ENCODE measurements at regions not wholly inside any gene's neighbourhood (a gene's known extent, or its start where the extent isn't known, plus 50 kb on each side); places are given as distances from the start of the nearest gene placed in this dataset.
A peak's percentile ranks its signal among the peaks of the same experiment; 100 is the strongest.

GRCh38 chr12:76623931-76624330, 64.4 kb upstream of the OSBPL8 start:
- TF ChIP-seq CTCF (IDR thresholded peaks at IDR 0.05; ENCODE audit: insufficient read depth, low read length, poor library complexity, severe bottlenecking): no peak
- H3K36me3 ChIP-seq (ENCODE audit: control insufficient read depth, insufficient read depth, low read length): no peaks in the 10 kb centered on the region
- no peaks in the 10 kb centered on the region for H3K27me3 ChIP-seq (ENCODE audit: control insufficient read depth, insufficient read depth, low read length)
- peak; percentile 5 for DNase-seq (ENCODE audit: low read depth)
- H3K4me3 ChIP-seq (ENCODE audit: low read depth, low read length): no peak overlapping the region

DNA sequence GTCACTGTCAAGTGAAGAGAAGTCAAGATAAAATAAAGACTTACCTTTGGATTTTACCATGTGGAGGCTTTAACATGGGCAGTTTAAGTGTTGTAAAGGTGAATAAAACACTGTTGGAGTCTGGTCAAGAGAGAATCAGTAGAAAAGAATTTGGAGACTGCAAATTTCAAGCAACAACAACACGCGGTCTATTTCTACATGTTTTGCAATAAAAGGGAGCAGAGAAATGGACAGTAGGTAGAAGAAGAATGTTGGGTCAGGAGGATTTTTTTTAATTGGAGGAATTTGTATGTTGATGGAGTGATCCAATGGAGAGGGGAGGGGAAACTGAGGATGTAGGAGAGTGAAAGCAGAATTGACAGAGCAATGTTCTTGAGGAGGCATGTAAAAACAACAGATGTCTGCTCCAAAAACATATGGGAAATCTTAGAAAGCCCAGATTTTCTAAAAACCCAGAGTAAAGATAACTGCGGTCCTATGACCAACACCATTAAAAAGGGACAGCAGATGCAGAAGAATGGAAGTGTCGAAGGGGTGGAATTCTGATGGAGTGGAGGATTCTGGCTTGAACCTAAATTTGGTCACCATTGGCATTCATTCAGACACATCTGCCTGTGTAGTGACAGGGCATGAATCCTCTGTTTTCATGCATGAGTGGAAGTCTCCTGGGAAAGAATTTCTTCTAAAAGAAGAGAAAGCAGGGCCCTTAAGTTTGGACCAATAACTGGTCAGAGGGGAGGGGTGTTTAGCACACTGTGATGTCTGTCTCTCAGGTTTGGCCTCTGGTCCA, 68.0 kb upstream of the OSBPL8 start:
- DNase-seq (ENCODE audit: low read depth): no peak
- Histone ChIP-seq H3K36me3 (ENCODE audit: control insufficient read depth, insufficient read depth, low read length) (no peaks in the 10 kb centered on the region), H3K27me3 (ENCODE audit: control insufficient read depth, insufficient read depth, low read length) (no peaks in the 10 kb centered on the region), H3K4me3 (ENCODE audit: low read depth, low read length) (no peak overlapping the region)
- no peak for TF ChIP-seq CTCF (IDR thresholded peaks at IDR 0.05; ENCODE audit: insufficient read depth, low read length, poor library complexity, severe bottlenecking)

DNA sequence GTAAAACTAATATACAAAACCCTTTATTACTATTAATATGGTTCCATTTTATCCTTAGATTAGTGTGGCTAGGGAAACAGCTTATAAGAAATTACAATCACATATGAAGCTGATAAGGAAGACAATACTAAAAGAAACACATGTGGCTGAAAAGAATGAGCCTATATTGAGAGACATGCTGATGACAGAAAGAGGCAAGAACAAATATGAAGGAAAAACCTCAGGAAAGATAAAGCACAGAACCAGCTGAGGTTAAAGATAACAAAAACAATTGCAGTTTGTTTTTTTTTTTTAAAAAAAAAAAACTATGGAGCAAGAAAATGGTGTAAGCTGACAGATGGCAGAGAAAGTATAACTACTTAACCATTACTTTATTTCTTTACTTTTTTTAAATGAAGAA, 69.2 kb upstream of the OSBPL8 start:
- H3K27me3 ChIP-seq (ENCODE audit: control insufficient read depth, insufficient read depth, low read length): no peaks in the 10 kb centered on the region
- H3K36me3 ChIP-seq (ENCODE audit: control insufficient read depth, insufficient read depth, low read length): no peaks in the 10 kb centered on the region
- no peak overlapping the region for H3K4me3 ChIP-seq (ENCODE audit: low read depth, low read length)
- DNase-seq (ENCODE audit: low read depth): no peak
- no peak for TF ChIP-seq CTCF (IDR thresholded peaks at IDR 0.05; ENCODE audit: insufficient read depth, low read length, poor library complexity, severe bottlenecking)

GRCh38 chr12:76631741-76632140, 72.2 kb upstream of the OSBPL8 start:
- DNase-seq (ENCODE audit: low read depth): no peak
- H3K27me3 ChIP-seq (ENCODE audit: control insufficient read depth, insufficient read depth, low read length): no peaks in the 10 kb centered on the region
- no peak for TF ChIP-seq CTCF (IDR thresholded peaks at IDR 0.05; ENCODE audit: insufficient read depth, low read length, poor library complexity, severe bottlenecking)
- H3K4me3 ChIP-seq (ENCODE audit: low read depth, low read length): no peak overlapping the region
- H3K36me3 ChIP-seq (ENCODE audit: control insufficient read depth, insufficient read depth, low read length): no peaks in the 10 kb centered on the region

- DNase-seq (ENCODE audit: low read depth): no peak
- no peaks in the 10 kb centered on the region for H3K36me3 ChIP-seq (ENCODE audit: control insufficient read depth, insufficient read depth, low read length)
- no peaks in the 10 kb centered on the region for H3K27me3 ChIP-seq (ENCODE audit: control insufficient read depth, insufficient read depth, low read length)
- H3K4me3 ChIP-seq (ENCODE audit: low read depth, low read length): no peak overlapping the region
- no peak for TF ChIP-seq CTCF (IDR thresholded peaks at IDR 0.05; ENCODE audit: insufficient read depth, low read length, poor library complexity, severe bottlenecking)
Observed at GRCh38 chr12:76633415-76633814, 73.8 kb upstream of the OSBPL8 start.

DNA sequence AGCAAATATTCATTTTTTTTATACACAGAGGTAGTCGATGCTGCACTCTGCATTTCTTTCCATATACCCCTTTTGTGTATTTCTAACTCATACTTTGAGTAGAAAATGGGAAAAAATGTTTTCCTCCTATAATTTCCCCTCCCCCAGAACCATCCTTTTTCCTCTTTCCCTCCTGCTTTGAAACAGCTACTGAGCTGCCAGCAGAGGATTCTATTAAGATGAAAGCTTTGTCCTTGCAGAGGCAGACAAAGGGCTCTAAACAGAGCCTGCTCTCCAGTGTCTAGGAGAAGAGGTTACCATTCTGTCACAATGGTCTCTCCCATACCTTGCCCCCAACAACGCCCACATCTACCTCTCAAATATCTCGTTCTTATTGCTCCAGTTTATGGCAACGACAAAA, 74.6 kb upstream of the OSBPL8 start:
- TF ChIP-seq CTCF (IDR thresholded peaks at IDR 0.05; ENCODE audit: insufficient read depth, low read length, poor library complexity, severe bottlenecking): no peak
- Histone ChIP-seq H3K27me3 (ENCODE audit: control insufficient read depth, insufficient read depth, low read length) (no peaks in the 10 kb centered on the region), H3K4me3 (ENCODE audit: low read depth, low read length) (no peak overlapping the region), H3K36me3 (ENCODE audit: control insufficient read depth, insufficient read depth, low read length) (no peaks in the 10 kb centered on the region)
- no peak for DNase-seq (ENCODE audit: low read depth)

Data from kidney epithelial cell (primary cell).